ENCODE measurements at regions not wholly inside any gene's neighbourhood (a gene's known extent, or its start where the extent isn't known, plus 50 kb on each side); places are given as distances from the start of the nearest gene placed in this dataset.

DNA sequence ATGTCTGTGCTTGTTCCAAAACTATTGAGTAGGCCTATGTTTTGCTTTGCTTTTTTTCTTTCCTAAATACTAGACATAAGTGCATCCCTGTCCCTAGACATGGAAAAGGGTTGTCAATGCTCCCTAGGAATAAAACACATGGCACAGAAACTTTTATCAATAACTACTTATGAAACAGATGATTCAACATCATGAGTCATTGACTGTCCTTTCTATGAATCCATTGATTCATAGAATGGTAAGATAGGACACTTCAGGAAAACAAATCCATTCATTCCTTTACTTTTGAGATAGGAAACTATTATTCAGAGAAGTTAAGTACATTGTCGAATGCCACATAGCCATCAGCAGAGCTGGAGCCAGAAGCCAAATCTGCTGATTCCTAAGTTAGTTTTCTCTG is 147.5 kb downstream of the TSEN15 start:
- no peaks in the 10 kb centered on the region for H3K9me3 Mint-ChIP-seq (ENCODE audit: low read depth, unreplicated experiment)
- H3K36me3 Mint-ChIP-seq (ENCODE audit: insufficient read depth, unreplicated experiment): no peaks in the 10 kb centered on the region
- no peak for DNase-seq
- TF ChIP-seq CTCF (IDR thresholded peaks at IDR 0.05; ENCODE audit: unreplicated experiment): no peak
- no peaks in the 10 kb centered on the region for H3K4me1 Mint-ChIP-seq (ENCODE audit: low read depth, unreplicated experiment)
- no TSS peak for BruUV-seq (replicated peaks)
- intact Hi-C loops (cut with micrococcal nuclease; ENCODE audit: unreplicated experiment): no loop called here
- H3K27me3 Mint-ChIP-seq (ENCODE audit: unreplicated experiment): no peaks in the 10 kb centered on the region
- CTCF ChIA-PET: no interaction called here
- H3K4me3 Mint-ChIP-seq (ENCODE audit: low read depth, unreplicated experiment): no peak overlapping the region
- no peak overlapping the region for H3K27ac Mint-ChIP-seq (ENCODE audit: unreplicated experiment)

DNA sequence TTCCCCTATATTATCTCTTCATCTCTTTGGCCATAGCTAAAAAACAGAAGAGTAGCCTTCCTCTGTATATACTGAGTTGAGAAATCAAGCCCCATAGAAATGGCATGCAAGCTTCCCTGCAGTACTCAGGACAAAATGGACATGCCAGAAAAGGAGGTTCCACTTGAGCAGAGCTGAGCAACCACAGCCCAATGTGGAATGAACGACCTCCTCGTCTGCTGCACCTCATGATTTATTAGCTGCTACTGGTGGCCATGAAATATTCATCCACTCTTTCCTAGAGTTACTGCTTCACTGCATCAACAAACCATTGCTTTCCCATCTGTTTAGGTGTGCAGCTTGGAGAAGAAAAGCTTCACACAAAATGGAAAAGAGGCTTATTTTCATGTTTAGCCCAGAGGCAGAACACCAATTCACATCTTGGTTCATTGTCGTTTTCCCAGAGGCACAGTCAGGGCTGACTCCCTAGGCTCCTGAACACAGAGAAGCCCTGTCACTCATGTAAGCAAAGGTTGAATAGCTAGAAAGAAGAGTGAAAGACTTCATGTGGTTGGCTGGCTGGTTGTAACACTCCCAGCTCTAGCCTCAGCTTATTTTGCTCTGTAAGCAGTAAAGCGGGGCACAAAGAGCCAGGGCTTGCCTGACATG is 148.0 kb downstream of the TSEN15 start:
- BruUV-seq (replicated peaks): no TSS peak
- no peak for DNase-seq
- Mint-ChIP-seq H3K36me3 (ENCODE audit: insufficient read depth, unreplicated experiment) (no peaks in the 10 kb centered on the region), H3K9me3 (ENCODE audit: low read depth, unreplicated experiment) (no peaks in the 10 kb centered on the region), H3K4me1 (ENCODE audit: low read depth, unreplicated experiment) (no peaks in the 10 kb centered on the region), H3K4me3 (ENCODE audit: low read depth, unreplicated experiment) (no peak overlapping the region), H3K27me3 (ENCODE audit: unreplicated experiment) (no peaks in the 10 kb centered on the region), H3K27ac (ENCODE audit: unreplicated experiment) (no peak overlapping the region)
- intact Hi-C loops (cut with micrococcal nuclease; ENCODE audit: unreplicated experiment): no loop called here
- no peak for TF ChIP-seq CTCF (IDR thresholded peaks at IDR 0.05; ENCODE audit: unreplicated experiment)
- CTCF ChIA-PET: interaction anchor here (1.0 kb wide), 1 partner anchor 128 kb away, joined by 3 read pairs; no protein-coding TSS in a partner anchor

DNA sequence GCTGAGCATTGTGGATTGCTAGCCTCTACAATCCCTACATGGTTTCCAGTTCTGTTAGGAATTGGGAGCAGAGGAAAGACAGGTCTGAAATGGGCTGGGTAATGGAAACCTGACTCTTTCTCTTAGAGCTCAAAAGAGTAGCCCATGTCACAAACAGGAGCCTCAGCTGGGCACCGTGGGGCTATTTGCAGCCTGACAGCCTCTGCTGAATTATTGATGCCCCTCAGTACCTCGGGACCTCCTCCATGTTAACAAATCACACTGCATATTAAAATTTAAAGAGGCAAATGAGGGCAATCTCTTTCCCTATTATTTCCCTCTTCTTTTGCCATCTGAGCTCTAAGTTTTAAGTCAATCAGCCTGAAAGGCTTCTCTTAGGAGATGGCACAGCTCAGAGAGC is 157.1 kb downstream of the TSEN15 start:
- Mint-ChIP-seq H3K27ac (ENCODE audit: unreplicated experiment) (no peak overlapping the region), H3K9me3 (ENCODE audit: low read depth, unreplicated experiment) (peaks cover 3% of the 10 kb centered on the region), H3K4me1 (ENCODE audit: low read depth, unreplicated experiment) (peaks cover 19% of the 10 kb centered on the region), H3K36me3 (ENCODE audit: insufficient read depth, unreplicated experiment) (peaks cover 11% of the 10 kb centered on the region), H3K27me3 (ENCODE audit: unreplicated experiment) (no peaks in the 10 kb centered on the region), H3K4me3 (ENCODE audit: low read depth, unreplicated experiment) (no peak overlapping the region)
- intact Hi-C loops (cut with micrococcal nuclease; ENCODE audit: unreplicated experiment): no loop called here
- CTCF ChIA-PET: interaction anchor here (0.5 to 0.7 kb wide), 2 partner anchors 54 to 113 kb away, joined by 3 to 5 read pairs; no protein-coding TSS in a partner anchor
- no TSS peak for BruUV-seq (replicated peaks)
- no peak for DNase-seq
- no peak for TF ChIP-seq CTCF (IDR thresholded peaks at IDR 0.05; ENCODE audit: unreplicated experiment)

DNA sequence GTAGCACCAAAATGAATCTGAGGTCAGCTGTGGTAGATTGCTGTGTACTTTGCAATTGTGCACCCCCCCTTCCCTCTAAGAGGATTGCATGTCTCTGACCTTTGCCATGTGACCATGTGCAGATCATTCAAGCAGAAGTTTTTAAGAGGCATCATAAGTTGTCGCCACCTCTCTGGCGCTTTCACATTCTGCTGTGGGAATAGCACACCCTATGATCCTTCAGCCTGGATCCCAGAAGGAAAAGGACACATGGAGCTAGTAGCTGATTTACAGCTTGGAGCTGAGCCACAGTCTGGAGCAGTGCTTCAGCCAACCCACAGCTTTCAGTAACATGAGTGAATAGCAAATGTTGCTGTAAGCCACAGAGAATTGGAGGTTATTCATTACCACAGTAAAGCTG is 158.5 kb downstream of the TSEN15 start:
- Mint-ChIP-seq H3K4me1 (ENCODE audit: low read depth, unreplicated experiment) (peaks cover 26% of the 10 kb centered on the region), H3K27ac (ENCODE audit: unreplicated experiment) (no peak overlapping the region)

More for the DNA sequence above, 158.5 kb downstream of the TSEN15 start:
- CTCF ChIA-PET: no interaction called here
- H3K27me3 Mint-ChIP-seq (ENCODE audit: unreplicated experiment): no peaks in the 10 kb centered on the region
- BruUV-seq (replicated peaks): no TSS peak
- no peak for DNase-seq
- intact Hi-C loops (cut with micrococcal nuclease; ENCODE audit: unreplicated experiment): loop anchor here (5.0 to 10.0 kb wide), 3 partner anchors 63 to 555 kb away; partner anchors contain the start of gene APOBEC4
- H3K36me3 Mint-ChIP-seq (ENCODE audit: insufficient read depth, unreplicated experiment): peaks cover 11% of the 10 kb centered on the region
- no peak overlapping the region for H3K4me3 Mint-ChIP-seq (ENCODE audit: low read depth, unreplicated experiment)
- TF ChIP-seq CTCF (IDR thresholded peaks at IDR 0.05; ENCODE audit: unreplicated experiment): no peak
- H3K9me3 Mint-ChIP-seq (ENCODE audit: low read depth, unreplicated experiment): peaks cover 3% of the 10 kb centered on the region

Measured in Calu3 (cell line).